ENCODE measurements at regions not wholly inside any gene's neighbourhood (a gene's known extent, or its start where the extent isn't known, plus 50 kb on each side); places are given as distances from the start of the nearest gene placed in this dataset.
"Not testable (repeated sequence)": the region's sequence is repeated elsewhere in the genome, so short reads cannot be mapped to it uniquely, and the experiment has no call there.

DNA sequence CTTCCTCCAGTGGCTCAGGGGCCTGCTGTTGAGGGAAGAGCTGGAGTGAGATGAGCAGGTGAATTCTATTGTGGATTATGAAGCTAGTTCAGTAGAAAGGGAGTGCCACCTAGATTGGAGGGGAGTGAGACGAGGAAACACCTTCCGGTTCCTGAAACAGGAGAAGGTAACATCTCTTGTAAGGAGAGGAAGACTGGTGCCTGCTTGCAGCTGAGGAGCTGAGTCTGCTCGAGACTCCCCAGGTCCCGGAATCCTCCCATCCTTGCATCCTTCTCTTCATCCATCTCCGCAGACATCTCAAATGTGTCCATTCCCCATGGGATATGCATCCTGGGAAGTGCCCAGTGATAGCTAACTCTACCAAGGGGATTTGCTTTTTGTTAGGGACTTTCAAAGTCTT is 242.9 kb upstream of the ZFP64 start:
- no peak for DNase-seq (ENCODE audit: low read depth)

DNA sequence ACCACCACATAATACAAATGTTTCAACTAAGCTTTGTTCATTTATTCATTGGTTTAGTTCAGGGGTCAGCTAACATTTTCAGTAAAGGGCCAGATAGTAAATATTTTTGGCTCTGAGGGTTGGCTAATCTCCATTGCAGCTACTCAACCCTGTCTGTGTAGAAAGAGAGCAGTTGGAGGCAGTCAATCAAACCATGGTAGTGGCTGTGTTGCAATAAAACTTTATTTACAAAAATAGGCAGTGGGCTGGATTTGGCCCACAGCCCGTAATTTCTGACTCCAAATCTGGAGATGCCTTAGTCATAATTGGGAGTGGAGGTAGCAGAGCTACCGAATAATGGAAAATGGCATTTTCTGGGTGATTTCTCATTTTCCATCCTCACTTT is 242.5 kb upstream of the ZFP64 start:
- peak; percentile 30 for DNase-seq (ENCODE audit: low read depth)

DNA sequence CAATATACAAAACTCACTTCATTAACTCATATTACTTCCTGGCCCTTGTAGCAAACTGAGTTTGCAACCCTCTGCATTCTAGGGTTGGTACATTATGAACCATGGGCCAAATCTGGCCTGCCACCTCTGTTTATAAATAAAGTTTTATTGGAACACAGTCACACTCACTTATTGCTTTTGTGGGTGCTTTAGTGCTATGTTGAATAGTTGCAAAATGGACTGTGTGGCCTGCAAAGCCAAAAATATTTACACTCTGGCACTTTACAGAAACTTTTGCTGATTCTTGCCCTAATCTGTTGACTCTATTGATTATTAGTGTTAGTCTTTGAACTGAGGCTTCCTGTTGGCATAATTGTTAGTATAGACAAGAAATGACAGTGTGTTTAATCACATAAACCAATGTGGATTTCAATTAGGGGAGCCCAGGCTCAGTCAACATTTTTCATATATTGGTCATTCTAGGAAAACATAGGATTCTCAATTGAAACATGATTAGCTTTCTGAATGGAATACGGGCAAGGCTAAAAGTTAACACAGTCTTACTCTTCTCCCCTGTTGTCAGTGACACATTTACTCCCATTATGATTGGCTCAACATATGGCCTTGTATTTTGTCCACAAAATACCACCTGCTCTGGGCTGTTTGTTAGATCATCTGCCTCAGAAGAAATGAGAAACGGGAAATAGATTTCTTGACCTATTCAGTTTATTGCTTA is 241.9 kb upstream of the ZFP64 start:
- no peak for DNase-seq (ENCODE audit: low read depth)

DNA sequence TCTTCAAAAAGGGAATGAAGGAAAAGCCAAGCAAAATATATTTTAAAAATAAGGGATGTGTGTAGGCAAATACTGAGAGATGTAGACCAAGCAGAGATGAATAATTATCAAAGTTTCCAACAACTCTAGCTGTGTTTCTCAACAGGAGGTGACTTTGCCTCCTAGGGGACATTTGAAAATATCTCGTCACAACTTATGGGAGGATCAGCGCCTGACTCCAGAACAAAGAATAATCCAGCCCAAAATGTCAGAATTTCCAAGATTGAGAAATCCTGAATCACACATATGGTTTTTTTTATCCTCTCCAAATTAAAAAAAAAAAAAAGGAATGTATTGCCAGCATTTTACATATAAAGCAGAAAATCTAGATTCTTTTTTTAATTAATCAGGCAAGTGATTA is 241.2 kb upstream of the ZFP64 start:
- DNase-seq (ENCODE audit: low read depth), result no peak

DNA sequence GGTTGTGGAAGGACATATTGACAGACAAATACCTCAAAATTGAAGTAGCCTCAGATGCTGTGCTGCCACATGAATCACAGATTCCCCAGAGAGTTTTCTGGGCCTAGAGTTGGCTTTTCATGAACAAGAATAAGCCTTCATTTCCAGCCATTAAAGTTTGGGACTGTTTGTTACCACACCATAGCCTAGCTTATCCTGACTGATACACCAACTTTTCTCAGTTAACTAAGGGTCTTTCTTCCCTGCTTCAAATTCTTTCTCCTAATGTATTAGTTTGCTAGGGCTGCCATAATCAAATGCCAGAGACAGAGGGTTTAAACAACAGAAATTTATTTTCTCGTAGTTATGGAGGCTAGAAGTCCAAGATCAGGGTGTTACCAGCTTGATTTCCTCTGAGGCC is 237.4 kb upstream of the ZFP64 start:
- DNase-seq (ENCODE audit: low read depth), result no peak

DNA sequence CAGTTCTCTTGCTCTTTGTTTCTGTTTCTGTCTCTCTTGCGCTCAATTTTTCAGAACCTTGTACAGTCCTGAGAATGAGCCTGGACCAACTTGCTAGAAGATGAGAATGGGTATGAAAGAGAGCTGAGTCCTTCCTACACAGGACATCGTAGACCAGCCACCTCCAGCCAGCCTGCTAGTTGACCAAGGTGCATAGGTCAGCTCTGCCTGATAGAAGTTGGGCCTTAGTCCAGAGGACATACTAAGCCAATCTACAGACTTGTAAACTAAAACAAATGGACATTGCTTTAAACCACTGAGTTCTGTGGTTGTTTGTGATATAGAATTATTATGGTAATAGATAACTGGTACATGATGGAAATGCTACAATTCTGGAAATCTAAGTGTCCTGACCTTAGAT is 236.4 kb upstream of the ZFP64 start:
- DNase-seq (ENCODE audit: low read depth), result no peak

DNA sequence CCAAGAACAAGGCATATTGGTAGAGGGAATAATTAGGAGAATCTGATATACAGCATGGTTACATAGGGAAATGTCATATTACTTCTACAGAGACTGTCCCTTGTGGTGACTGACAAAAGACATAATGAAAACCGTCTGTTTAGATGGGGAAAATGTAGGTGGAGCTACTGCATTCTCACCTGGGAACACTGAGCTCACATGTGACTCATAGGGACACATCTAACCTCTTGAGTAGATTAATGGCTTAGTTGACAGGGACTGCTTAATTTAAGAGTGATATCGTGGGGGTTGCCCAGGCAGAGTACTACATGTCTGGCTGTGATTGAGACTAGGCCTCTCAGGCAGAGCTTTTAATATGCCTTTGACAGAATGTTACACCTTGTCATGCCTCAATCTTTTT is 235.3 kb upstream of the ZFP64 start:
- no peak for DNase-seq (ENCODE audit: low read depth)

DNA sequence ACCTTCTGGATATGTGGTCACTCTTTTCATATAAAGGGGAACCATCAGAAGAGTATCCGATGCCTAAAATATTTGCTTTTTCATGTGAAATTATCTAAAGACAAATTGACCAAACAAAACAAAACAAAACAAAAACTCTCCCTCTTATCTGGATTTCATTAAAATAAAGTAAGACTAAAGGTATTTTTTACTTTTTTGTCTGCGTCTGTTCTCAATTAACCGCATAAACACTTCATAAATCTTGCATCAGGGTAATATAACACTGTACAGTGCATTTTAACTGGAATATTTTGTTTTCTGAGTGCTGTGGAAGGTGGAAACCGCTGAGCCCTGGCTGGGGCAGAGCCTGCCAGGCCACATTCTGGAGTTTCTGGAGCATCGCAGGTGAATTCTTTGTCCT is 234.1 kb upstream of the ZFP64 start:
- no peak for DNase-seq (ENCODE audit: low read depth)

DNA sequence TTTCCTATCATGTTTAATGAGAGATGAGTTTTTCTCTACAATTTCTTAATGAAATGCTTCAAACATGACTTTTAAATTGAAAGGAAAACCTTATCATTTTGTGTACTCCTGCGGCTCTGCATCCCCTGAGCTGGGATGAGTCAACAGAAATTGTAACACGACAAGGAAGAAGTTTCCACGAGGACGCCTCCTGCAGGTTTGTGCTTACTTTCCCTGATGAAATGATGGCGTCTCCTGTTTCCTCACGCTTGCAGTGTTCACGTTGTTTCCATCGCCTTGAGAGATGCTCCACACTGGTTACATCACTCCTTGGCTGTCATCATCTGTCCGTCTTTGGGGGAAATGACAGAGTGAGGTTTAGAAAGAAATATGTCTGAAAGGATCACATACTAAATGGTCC is 233.7 kb upstream of the ZFP64 start:
- DNase-seq (ENCODE audit: low read depth), result peak; percentile 81

DNA sequence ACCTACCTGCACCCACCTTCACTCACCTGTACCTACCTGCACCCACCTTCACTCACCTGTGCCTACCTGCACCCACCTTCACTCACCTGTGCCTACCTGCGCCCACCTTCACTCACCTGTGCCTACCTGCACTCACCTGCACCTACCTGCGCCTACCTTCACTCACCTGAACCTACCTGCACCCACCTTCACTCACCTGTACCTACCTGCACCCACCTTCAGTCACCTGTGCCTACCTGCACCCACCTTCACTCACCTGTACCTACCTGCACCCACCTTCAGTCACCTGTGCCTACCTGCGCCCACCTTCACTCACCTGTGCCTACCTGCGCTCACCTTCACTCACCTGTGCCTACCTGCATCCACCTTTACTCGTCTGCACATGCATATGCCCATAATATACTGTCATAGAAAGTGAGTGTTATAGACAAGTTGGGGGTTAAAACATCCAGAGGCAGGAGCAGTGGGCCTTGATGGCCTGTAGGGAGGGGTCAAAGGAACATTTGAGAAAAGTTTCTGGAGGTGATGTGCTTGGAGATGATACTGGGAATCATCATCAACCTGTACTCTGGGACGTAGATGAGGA is 232.9 kb upstream of the ZFP64 start:
- not testable (repeated sequence) for DNase-seq (ENCODE audit: low read depth)

DNA sequence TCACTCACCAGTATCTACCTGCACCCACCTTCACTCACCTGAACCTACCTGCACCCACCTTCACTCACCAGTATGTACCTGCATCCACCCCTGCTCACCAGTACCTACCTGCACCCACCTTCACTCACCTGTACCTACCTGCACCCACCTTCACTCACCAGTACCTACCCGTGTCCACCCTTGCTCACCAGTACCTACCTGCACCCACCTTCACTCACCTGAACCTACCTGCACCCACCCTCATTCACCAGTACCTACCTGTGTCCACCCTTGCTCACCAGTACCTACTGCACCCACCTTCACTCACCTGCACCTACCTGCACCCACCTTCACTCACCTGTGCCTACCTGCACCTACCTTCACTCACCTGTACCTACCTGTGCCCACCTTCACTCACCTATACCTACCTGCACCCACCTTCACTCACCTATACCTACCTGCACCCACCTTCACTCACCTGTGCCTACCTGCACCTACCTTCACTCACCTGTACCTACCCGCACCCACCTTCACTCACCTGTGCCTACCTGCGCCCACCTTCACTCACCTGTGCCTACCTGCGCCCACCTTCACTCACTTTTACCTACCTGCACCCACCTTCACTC is 232.1 kb upstream of the ZFP64 start:
- not testable (repeated sequence) for DNase-seq (ENCODE audit: low read depth)

DNA sequence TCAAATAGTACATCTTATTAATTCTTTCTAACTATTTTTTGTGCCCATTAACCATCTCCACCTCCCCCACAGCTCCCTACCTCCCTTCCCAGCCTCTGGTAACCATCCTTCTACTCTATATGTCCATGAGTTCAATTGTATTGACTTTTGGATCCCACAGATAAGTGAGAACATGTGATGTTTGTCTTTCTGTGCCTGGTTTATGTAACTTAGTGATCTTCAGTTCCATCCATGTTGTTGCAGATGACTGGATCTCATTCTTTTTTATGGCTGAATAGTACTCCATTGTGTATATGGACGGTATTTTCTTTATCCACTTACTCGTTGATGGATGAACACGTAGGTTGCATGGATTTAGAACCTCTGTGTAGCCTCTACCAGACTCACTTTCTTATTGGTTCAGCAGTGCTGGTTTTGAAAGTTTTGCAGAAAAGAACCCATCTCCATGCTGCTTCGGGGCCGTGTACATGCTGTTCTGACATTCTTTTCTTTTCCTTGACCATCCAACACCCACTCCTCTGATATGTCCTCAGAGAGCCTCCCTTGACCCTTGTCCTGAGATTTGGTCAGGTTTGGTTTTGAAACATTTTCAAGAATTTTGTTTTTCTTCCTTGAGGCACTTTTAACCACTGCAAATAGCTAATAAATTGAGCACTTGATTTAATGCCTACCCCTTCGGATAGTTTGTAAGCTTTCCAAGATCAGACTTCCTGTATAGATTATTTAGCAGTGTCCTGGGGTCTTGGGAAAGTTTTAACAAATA is 231.2 kb upstream of the ZFP64 start:
- peak; percentile 40 for DNase-seq (ENCODE audit: low read depth)

DNA sequence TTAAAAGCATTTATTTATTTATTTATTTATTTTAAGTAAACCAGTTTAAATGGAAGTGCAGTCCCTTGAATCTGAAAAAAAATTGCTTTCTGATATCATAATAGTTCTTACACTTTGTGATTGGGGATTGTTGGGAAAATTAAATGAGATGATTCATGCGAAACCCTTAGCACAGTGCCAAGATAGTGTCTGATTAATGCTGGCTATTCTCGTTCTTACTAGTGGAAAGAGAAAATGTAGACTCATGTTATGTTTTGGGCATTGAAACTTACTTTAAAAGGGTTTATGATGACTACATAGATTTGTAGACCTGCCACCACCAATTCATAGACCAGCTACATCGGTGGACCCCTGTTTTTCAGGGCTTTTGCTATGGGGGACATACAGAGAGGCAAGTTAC is 229.2 kb upstream of the ZFP64 start:
- DNase-seq (ENCODE audit: low read depth), result peak; percentile 49

DNA sequence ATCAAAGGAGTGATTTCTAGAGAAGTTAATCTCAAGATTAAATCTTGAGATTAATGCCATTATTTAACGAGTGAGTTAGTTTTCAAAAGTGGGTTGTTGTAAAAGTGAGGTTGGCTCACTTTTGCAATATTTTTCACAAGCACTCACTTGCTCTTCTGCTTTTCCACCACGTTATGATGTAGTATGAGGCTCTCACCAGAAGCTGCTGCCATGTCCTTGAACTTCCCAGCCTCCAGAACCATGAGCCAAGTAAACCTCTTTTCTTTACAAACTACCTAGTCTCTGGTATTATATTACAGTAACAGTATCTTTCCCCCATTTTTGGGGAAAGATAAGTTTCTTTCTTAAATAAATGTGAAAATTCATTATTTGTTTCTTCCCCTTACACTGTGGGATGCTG is 227.6 kb upstream of the ZFP64 start:
- no peak for DNase-seq (ENCODE audit: low read depth)

DNA sequence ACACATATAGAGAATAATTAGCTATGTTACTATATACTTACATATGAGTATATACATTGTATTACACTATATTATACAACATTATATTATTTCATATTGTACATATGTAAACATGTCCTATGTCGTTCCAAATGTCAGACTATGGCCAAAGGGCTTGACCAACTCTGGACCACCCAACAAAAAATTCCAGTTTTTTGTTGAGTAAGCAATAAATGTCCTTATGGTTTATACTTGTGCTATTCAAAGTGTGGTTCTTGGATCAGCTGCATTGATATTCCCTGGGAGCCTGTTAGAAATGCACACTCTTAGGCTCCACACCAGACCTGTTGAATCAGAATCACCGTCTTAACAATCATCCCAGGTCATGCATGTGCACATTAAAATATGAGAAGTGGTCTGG is 225.4 kb upstream of the ZFP64 start:
- no peak for DNase-seq (ENCODE audit: low read depth)

DNA sequence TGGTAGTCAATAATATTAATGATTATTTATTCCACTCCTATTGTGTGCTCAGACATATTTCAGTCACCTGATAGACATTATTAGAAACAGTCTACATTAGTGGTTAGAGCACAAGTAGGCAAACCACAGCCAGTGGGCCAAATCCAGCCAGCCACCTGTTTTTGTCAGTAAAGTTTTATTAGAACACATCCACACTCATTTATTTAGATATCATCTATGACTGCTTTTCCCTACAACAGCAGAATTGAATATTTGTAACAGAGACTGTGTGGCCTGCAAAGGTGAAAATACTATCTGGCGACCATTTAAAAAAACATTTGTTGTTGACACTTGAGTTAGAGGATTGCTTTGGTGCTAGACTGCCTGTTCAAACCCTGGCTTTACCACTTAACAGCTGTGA is 220.0 kb upstream of the ZFP64 start:
- DNase-seq (ENCODE audit: low read depth), result no peak

DNA sequence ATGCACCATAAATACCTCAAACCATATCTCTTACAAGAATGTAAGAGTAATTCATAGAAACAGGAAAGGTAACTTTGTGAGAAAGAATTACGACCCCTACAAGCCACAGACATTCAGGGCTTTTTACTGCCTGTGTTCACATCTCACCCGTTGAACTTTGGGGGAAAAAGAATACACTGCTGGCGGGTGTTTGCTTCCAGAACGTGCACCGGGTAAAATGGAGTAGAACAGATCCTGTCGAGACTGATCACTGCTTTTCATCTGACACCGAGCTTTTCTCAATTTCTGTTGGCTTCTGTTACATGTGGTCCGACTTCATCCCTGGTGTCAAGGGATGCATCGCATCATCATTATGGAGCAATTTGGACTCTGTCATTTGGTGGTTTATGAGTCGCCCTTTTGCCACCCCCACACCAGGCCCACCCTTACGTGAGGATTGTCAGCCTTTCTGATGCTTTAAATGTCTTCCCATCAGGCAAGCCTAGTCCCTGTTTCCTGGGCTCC is 219.2 kb upstream of the ZFP64 start:
- DNase-seq (ENCODE audit: low read depth), result peak; percentile 51

DNA sequence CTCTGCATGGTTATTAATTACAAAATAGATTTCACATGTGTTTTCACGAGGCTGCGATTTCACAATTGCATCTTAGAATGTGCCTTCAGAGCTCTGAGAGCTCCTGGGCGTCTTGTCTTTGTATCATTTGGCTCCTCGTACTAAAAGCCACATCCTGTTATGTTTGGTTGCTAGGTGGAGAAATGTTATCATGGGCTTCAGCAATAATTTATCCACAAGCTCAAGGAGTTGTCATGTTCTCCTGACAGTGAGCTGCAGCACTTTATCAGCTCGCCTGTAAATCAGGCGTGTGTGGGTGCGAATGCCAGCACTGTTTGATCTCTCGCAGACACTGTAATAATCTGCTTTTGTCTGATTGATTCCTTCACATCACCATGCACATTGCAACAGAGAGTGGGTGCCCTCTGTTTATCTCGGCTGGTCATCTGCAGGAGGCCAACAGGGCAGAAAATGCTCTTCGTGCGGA is 218.6 kb upstream of the ZFP64 start:
- peak; percentile 99 for DNase-seq (ENCODE audit: low read depth)

DNA sequence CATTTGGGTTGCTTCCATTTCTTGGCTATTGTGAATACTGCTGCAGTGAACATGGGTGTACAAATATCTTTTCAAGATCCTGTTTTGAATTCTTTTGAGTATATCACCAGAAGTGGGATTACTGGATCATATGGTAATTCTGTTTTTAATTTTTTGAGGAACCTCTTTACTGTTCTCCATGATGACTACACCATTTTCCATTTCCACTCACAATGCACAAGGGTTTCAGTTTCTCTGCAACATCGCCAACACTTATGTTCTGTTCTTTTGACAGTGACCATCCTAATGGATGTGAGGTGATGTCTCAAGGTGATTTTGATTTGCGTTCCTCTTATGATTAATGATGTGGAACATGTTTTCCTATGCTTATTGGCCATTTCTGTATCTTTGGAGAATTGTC is 214.4 kb upstream of the ZFP64 start:
- no peak for DNase-seq (ENCODE audit: low read depth)

DNA sequence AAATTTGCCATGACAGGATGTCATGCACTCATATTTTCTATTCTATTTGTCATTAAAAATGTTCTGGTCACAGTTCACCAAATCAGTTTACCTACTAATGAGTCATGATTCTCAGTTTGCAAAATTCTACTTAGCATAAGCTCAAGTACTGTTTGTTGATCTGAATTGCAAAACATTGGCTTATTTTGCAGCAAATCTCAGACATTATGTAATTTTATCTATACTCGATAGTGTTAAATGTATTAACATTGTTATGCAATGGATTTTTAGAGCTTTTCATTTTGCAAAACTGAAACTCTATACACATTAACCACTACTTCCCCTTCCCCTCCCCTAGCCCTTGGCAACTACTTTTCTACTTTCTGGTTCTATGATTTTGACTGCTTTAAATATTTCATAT is 213.8 kb upstream of the ZFP64 start:
- peak; percentile 16 for DNase-seq (ENCODE audit: low read depth)

DNA sequence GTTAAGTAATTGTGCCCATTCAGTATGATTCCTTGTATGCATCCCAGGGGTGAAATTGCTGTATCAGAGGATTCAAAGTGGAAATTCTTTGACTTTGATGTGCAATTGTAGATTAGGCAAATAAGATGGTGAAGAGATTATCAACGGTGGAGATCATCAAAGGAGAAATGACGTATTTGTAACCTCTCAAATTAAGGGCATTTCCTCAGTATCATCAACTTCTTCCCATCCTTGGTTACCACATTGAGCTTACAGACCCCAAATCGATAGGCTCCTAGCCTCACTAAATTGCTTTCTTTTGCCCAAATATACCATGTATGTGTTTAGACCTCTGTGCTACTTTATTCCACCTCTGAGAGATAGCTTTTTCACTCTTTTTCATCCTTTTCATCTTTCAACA is 213.1 kb upstream of the ZFP64 start:
- no peak for DNase-seq (ENCODE audit: low read depth)

DNA sequence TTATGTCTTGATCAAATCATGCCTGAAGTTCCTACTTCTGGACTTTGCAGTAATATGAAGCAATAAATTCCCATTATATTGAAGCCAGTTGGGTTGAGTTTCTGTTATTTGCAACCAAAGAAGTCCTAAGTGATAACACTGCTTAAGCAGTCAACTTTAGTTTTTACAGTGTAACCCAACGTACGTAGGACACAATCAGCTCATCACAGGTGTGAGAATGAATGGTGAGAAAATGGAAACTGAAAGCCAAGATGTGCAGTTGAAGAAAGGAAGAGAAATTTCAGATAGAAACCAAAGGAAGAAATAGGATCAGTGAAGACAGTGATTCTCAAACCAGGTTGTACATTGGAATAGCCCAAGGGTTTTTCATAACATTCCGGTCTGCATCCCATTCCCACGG is 211.4 kb upstream of the ZFP64 start:
- no peak for DNase-seq (ENCODE audit: low read depth)

DNA sequence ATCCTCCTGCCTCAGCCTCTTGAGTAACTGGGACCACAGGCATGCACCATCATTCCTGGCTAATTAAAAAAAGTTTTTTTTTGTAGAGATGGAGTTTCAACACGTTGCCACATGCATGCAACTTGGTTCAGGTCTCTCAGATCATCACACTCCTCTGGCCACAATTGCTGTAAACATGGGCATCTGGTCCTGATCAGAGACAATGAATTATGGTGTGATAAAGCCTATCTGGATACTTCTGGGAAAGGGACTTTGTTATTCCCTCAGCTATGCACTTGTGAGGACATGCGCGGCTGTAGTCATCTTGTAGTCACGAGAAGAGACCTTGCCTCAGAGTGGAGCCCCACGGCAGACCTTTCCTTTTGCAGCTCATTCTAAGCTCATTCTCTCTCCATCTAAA is 210.9 kb upstream of the ZFP64 start:
- DNase-seq (ENCODE audit: low read depth), result no peak

Measured in amniotic epithelial cell (primary cell).